Right renal cortex interstitium (tissue), 3 donors: ENCODE measurements at regions not wholly inside any gene's neighbourhood (a gene's known extent, or its start where the extent isn't known, plus 50 kb on each side); places are given as distances from the start of the nearest gene placed in this dataset.

Experiments
- DNase-seq, 3 donors: peaks; one replicate each; pipeline ENCODE4 v3.0.0-alpha.2; 2013; ENCODE audit warnings: low read depth in 3 of 3, low spot score in 2 of 3

- no peak for DNase-seq
Observed at GRCh38 chr12:25301798-25302197, 51.1 kb upstream of the KRAS start.
